Endometrium (tissue), 2 donors: ENCODE measurements at regions not wholly inside any gene's neighbourhood (a gene's known extent, or its start where the extent isn't known, plus 50 kb on each side); places are given as distances from the start of the nearest gene placed in this dataset.
"Not testable (repeated sequence)": the region's sequence is repeated elsewhere in the genome, so short reads cannot be mapped to it uniquely, and the experiment has no call there.

ENCODE experiments used
- FAIRE-seq: peaks from 2 replicates; lab custom pipeline; 2012; peaks lifted over from hg19 to GRCh38; lab: Jason Lieb, UNC
- donor health status: control.
- donor health status: control.

DNA sequence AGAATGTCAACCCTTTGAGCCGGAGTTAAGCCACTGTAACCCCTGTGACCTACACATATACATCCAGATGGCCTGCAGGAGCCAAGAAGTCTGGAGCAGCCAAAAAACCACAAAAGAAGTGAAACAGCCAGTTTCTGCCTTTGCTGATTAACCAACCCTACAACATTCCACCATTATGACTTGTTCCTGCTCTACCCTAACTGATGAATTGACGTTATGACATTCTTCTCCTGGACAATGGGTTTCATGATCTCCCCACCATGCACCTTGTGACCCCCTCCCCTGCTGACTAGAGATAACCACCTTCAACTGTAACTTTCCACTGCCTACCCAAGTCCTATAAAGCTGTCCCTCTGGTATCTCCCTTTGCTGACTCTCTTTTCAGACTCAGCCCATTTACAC lies 216.3 kb upstream of the DUSP10 start:
- not testable (repeated sequence) for FAIRE-seq

DNA sequence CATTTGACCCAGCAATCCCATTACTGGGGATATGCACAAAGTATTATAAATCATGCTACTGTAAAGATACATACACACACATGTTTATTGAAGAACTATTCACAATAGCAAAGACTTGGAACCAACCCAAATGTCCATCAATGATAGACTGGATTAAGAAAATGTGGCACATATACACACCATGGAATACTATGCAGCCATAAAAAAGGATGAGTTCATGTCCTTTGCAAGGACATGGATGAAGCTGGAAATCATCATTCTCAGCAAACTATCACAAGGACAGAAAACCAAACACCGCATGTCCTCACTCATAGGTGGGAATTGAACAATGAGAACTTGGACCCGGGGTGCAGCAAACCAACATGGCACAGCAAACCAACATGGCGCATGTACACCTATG lies 215.5 kb upstream of the DUSP10 start:
- not testable (repeated sequence) for FAIRE-seq

DNA sequence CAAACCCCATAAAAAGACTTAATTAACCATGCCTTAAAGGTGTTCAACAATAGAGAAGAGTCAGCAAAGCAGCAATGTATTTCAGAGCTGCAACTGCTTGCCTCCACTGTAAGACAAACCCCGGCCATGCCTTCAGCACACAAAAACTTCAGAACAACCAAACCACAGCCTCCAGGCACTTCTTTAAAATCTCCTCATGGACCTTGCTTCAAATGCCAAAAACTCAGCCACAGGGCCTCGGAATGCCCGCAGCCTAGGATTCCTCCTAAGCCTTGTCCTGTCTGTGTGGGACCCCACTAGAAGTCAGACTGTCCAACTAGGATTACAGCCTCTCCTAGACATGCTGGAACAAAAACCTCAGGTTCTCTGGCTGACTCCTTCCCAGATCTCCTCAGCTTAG lies 208.1 kb upstream of the DUSP10 start:
- no peak for FAIRE-seq

DNA sequence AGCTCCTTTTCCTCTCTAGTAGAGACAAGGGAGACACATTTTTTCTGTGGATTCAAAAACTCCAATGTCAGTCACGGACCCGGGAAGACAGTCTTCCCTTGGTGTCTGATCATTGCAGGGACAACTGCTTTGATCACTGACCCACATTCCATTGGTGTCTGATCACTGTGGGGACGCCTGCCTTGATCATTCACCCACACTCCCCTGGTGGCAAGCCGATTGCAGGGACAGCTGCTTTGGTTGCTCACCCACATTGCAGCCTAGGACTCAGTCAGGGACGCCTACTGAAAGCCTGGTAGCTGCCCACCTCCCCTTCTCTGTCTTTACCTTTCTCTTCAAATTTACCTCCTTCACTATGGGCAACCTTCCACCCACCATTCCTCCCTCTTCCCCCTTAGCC lies 206.6 kb upstream of the DUSP10 start:
- FAIRE-seq, result no peak

DNA sequence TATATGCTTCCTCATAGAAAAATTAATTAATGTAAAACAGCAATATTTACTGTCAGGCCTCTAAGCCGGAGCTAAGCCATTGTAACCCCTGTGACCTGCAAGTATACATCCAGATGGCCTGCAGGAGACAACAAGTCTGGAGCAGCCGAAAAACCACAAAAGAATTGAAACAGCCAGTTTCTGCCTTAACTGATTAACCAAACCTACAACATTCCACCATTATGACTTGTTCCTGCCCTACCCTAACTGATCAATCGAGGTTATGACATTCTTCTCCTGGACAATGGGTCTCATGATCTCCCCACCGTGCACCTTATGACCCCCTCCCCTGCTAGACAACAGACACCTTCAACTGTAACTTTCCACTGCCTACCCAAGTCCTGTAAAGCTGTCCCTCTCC lies 205.8 kb upstream of the DUSP10 start:
- no peak for FAIRE-seq

DNA sequence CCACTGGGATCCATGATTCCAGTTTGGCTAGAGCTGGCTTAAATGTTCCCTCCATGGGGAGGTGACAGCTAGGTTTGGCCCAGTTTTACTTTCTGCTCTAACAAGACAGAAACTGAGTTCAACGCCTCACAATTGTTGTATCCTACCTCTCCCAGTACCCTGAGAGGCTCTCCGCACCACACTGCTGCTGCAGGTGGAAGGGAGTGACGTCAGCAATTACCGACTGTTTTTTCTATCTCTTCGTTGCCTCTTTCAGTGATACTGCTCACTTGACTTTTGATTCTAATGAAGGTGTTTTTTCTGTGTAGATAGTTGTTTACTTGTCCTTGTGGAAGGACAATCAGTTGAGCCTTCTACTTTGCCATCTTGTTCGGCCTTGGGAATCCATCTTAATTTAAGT lies 204.9 kb upstream of the DUSP10 start:
- FAIRE-seq, result no peak

DNA sequence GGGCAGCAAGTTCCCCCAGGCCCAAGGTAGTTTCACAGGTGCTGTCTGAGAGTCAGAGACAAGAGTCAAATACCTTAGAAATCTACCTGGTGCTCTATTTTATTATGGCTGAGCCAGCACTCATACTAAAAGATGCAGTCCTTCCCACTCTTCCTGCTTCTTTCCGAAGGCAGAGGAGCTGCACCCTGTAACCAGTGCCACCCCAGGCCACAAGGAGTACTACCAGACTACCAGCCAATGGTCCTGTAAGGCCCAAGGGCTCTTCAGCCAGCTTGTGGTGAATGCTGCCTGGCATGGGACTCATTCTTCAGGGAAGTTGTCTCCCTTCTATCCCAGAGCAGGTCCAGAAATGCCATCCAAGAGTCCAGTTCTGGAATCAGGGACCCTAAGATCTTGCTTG lies 203.8 kb upstream of the DUSP10 start:
- FAIRE-seq, result no peak

DNA sequence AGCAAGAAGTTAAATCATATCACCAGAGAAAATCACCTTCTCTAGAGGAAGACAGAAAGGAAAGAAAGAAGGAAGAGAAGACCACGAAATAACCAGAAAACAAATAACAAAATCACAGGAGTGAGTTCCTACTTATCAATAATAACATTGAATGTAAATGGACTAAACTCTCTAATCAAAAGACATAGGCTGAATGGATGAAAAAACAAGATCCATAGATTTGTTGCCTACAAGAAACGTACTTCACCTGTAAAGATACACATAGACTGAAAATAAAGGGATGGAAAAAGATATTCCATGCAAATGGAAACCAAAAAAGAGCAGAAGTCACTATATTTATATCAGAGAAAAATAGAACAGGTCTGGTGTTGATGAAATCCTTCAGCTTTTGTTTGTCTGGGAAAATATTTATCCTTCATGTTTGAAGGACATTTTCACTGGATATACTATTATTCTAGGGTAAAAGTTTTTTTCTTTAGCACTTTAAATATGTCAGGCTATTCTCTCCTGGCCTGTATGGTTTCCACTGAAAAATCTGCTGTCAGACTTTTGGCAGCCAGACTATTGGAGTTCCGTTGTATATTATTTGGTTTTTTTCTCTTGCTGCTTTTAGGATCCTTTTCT lies 202.5 kb upstream of the DUSP10 start:
- FAIRE-seq, result no peak

DNA sequence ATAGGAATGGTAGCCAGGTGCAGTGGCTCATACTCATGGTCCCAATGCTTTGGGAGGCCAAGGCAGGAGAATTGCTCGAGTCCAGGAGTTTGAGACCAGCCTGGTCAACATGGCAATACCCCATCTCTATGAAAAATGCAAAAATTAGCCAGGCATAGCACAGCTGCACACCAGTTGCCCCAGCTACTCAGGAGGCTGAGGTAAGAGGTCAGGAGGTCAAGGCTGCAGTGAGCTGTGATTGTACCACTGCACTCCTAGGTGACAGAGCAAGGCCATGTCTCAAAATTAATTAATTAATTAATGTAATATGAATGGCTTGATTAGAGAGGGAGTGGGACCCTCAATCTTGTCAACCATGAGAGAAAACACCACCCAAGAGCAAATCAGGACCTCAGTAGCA lies 198.7 kb upstream of the DUSP10 start:
- FAIRE-seq, result no peak

DNA sequence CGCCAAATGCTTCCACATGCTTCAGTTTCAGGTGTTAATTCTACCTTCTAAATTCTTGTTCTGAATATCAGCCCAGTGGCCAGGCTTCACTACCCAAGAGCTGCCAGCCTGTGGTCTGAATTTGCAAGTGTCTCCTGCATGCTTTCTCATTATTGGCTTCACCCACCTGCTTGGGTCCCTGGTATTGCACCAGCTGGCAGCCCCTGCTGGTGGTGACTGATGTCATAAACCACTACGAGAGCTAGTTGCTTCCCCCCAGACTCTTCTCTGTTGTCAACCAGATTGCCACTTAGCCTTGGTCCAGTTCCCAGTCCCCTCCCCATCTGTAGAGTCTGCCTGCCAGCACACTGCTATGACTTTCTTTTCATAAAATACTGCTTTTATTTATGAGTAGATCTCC lies 197.7 kb upstream of the DUSP10 start:
- FAIRE-seq, result no peak

DNA sequence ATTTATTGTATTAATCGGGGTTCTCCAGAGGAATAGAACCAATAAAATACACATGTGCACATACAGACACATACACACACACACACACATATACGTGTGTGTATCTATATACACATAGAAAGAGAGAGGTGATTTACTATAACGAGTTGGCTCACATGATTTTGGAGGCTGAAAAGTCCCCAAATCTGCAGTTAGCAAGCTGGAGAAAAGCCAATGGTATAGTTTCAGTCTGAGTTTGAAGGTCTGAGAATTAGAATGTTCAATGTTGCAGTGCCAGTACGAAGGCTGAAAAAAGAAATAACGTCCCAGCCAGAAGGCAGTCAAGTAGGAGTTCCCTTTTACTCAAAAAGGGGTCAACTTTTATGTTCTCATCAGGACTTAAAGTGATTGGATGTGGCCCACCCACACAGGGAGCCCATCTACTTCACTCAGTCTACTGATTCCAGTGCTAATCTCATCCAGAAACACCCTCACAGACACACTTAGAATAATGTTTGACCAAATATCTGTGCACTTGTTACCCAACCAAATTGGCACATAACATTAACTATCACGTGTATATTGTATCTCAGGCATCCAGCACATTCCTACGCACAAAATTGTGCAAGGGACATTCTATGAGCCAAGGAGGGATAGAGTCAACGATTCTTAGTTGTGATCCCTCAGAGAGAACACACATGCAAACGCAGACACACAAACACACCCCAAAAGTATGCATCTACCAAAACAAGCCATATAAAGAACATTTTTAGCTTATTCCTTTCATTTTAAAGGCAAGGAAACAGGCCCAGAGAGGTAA lies 195.5 kb upstream of the DUSP10 start:
- no peak for FAIRE-seq

DNA sequence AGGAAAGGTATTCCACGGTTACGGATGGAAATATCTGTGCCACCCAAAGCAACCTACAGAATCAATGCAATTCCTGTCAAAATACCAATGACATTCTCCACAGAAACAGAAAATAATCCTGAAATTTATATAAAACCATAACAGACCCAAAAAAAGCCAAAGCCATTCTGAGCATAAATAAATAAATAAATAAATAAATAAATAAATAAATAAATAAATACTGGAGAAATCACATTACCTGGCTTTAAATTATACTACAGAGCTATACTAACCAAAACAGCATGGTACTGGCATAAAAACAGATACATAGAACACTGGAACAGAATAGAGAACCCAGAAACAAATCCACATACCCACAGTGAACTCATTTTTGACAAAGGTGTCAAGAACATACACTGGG lies 191.9 kb upstream of the DUSP10 start:
- no peak for FAIRE-seq

DNA sequence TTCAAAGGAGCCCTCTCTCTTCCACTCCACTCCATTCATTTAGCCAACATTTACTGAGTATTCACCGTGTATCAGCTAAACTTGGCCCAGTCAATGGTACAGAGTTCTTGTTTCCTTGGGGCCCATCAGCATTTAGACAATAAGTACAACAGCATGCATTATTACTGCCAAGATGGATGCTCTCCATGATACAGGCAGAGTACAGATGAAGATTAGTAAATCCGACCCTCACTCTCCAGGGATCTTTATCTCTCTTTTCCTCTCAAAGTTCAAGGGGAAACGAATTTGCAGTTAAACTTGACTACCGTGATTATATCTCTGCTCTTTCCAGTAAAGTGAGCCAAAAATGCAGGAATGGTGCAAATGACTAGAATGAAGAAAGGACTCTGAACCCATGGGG lies 184.6 kb upstream of the DUSP10 start:
- no peak for FAIRE-seq

DNA sequence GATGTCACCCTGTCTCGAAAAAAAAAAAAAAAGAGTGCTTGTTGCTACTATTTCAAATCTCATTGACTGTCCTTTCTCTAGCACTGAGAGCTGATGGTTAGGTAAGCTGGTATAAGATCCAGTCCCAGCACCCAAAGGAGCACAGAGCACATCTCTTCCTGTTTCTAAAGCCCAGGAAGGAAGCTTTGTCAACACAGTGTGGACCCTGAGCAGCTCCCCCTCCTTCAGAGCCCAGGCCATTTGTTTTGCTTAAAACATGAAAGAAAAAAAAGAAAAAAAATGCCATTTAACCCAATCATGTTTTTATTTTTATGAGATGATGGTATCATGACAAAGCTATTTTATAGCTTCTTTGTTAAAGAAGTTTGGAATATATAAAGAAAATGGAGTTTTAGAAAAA lies 184.1 kb upstream of the DUSP10 start:
- FAIRE-seq, result no peak

DNA sequence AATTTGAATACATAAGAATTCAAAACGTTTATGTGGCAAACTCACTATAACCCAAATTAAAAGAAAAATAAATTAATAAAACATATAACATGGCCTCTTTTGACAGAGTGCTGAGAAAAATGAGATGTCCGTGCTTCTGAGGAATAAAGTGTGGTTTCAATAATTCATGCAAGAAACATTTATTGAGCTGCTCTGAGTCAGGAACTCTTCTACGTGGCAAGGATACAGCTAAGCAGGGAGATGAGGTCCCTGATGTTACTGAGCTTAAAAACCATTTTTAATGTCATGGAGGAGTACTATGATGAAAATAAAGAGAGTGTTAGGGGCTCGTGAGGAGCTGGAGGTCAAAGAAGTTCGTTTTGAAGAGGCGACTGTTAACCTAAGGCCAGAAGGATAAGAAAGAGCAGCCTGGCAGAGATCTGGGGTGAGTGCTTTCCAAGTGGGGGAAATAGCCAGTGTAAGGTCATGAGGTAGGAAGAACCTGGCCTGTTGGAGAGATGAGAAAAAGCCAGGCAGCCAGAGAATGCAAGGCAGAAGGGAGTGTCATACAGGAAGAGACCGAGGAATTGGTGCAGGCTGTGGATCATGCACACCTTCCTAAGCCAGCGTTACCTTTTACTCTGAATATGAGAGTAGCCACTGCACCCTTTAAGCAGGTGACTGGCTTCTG lies 182.2 kb upstream of the DUSP10 start:
- FAIRE-seq, result no peak

DNA sequence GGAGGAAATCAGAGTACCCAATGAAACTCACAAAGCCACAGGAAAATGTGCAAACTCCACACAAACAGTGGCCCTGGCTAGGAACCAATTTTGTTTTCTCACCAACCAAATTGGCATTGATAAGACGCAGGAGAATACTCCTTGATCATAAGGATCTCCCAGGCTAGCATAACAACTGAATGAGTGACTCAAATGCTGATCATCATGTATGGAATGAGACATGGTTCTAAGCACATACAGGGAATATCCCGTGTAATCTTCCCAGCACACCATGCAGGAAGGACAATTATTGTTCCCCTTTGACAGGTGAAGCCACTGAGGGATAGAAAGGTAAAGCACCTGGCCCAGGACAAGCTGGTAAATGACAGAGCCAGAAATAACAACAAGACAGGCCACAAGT lies 180.0 kb upstream of the DUSP10 start:
- FAIRE-seq, result no peak

DNA sequence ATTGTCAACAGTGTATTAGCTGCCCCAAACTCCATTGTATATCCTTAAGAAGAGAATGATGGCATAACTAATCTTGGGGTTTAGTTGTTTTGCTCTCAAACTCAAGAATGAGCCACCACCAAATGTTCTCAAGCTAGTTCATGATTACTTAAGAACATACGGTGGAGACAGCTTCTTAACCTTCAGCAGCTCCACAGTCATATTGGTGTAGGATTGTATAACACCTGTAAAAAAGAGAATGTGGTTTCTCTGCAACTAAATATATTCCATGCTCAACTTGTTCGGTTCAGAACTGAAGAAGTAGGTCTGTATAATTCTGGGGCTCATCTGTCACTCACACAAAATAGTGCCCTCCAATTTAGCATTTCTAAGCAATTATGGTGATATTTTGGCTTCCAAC lies 177.9 kb upstream of the DUSP10 start:
- FAIRE-seq, result no peak

DNA sequence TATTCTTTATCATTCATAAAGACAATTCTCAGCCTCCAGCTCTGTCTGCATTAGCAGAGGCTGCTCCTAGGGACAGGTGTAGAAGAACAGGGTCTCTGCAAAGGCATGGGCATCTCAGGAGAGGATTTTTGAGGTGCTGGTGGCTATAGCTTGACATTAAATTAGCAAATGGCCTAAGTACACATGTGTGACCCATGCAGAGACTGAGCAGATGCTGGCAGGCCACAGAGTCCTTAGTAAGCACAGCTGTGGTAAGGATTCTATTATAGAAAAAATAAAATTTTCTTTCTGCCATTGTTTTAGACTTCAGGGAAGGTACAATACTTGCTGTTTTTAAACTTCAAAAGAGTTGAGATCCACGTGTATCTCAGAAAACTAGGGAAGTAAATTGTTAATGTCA lies 177.5 kb upstream of the DUSP10 start:
- no peak for FAIRE-seq

DNA sequence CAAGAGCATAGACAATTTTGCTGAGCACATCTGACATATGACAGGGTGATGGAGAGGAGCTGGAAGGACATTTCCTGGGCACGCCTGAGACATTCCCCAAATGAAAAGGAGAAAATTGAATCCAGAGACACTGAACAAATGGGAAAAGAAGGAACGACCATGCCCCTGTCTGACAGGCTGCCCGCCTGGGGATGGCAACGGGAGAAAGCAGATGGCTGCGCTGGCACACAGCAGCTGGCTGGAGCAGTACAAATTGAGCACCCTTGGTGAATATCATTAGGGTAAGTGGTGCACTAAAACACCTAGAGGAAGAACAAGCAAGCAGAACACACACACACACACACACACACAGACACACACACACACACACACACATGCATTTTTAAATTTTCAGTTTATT lies 174.3 kb upstream of the DUSP10 start:
- FAIRE-seq, result no peak

DNA sequence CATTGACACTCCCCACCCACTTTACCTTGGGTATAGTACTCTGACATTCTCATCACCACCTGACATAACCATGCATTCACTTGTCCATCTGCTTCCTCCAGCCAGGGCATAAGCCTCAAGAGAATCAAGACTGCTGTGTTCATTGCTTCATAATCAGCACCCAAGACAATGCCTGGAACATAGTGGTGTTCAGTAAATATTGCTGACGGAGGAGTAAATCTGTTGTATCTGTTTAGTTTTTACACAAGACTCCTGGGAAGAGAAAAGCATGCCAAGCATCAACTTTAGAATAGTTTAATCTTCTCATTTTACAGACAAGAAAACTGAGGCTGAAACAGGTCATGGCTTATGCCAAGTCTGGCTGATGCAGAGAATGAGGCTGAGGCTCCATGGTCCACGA lies 173.9 kb upstream of the DUSP10 start:
- FAIRE-seq, result no peak

DNA sequence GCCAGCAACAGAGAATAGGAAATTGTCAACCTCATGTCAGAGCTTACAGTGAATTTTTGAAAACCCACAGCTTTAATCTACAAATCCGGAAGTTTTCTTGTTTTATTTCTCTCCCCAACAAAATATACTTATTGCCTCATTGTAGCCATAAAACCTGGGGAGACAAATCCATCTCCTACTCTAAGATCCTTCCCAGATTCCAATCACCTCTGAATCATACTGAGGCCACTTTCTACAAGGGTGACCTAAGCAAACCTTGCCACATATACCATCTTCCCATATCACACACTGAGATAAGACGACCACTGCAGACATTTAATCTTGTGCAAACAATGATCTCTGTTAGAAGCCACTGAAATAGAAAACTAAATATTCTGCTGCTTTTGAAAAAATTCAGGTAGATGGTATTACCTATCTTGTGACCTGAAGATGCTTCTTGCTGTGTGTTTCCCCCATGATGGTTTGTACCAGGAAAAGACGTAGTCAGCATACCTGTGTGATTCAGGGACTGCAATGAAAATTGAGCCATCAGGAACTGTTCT lies 171.5 kb upstream of the DUSP10 start:
- FAIRE-seq, result no peak

DNA sequence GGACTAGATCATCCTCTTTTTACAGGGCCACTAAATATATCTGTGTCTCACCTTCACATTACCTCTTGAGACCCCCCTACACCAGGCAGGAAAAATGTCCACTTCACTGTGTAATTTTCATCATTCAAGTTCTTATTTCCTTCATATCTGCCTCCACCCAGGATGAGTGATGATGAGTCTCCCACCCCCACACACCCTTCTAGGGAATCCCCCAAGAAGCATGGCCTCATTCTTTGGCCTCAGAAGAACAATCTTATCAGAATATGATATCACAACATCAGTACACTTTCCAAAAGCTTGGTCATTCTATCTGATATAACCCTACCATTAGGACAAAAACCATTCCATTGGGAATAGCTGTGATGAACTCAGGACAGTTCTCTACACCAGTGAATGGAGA lies 170.3 kb upstream of the DUSP10 start:
- no peak for FAIRE-seq

DNA sequence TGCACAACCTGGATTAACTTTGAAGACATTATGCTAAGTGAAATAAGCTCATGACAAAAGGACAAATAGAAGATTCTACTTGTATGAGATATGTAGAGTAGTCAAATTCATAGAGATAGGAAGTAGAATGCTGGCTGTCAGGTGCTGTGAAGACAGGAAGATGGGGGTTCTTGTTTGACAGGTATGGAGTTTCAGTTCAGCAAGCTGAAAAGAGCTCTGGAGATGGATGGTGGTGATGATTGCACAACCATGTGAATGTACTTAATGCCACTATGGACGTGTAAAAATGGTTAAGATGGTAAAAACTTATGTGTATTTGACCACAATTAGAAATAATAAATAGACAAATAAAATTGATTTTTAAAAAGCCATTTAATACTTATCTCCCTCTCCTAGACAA lies 169.8 kb upstream of the DUSP10 start:
- FAIRE-seq, result no peak
